Endothelial cell of umbilical vein (primary cell): ENCODE measurements at regions not wholly inside any gene's neighbourhood (a gene's known extent, or its start where the extent isn't known, plus 50 kb on each side); places are given as distances from the start of the nearest gene placed in this dataset.

ENCODE experiments used
- EZH2 ChIP-seq: IDR thresholded peaks from 2 replicates; pipeline ENCODE4 v1.6.1; 2012; ENCODE audit warnings: borderline replicate concordance, low read depth, mild to moderate bottlenecking, moderate library complexity, low read length, inconsistent platforms; ENCODE audit not compliant: severe bottlenecking
- FOS ChIP-seq: IDR thresholded peaks from 2 replicates; pipeline ENCODE4 v1.6.1; 2011; ENCODE audit warnings: mild to moderate bottlenecking, low read length, moderate library complexity, borderline replicate concordance; ENCODE audit not compliant: insufficient read depth
- GATA2 ChIP-seq: IDR thresholded peaks from 2 replicates; pipeline ENCODE4 v1.7.0; 2011; ENCODE audit warnings: low read depth, mild to moderate bottlenecking, moderate library complexity, mixed read lengths, low read length; ENCODE audit not compliant: insufficient read length, insufficient read depth
- JUN ChIP-seq: IDR thresholded peaks from 2 replicates; pipeline ENCODE4 v1.6.1; 2011; ENCODE audit warnings: borderline replicate concordance, low read depth; ENCODE audit not compliant: insufficient read length, insufficient read depth
- MYC ChIP-seq: IDR thresholded peaks from one replicate; pipeline ENCODE4 v1.6.1; 2011; ENCODE audit warnings: mild to moderate bottlenecking, low read depth, low read length
- POLR2A ChIP-seq: IDR thresholded peaks from 2 replicates; pipeline ENCODE4 v1.6.1; 2012; ENCODE audit warnings: low read depth, mild to moderate bottlenecking, control low read depth, low read length
- POLR2AphosphoS5 ChIP-seq: IDR thresholded peaks from 2 replicates; pipeline ENCODE4 v1.6.1; 2012; ENCODE audit warnings: low read depth, mild to moderate bottlenecking, control low read depth, low read length, moderate library complexity; ENCODE audit not compliant: insufficient read depth
- TF ChIP-seq, protein P1 (sequence below), 2 donors: IDR thresholded peaks; 1 replicate in 1 of 2; 2 replicates in 1 of 2; pipeline ENCODE4 v1.5.1; 2011; ENCODE audit warnings: low read length in 2 of 2, mild to moderate bottlenecking in 2 of 2, moderate library complexity in 2 of 2, control low read depth in 1 of 2, inconsistent platforms in 1 of 2, low read depth in 1 of 2; ENCODE audit not compliant: insufficient read depth in 1 of 2; ENCODE audit errors: extremely low read depth in 1 of 2
- TF ChIP-seq, protein P2 (sequence below): IDR thresholded peaks from 2 replicates; pipeline ENCODE4 v1.6.1; 2011; ENCODE audit not compliant: insufficient read depth, insufficient read length

DNA sequence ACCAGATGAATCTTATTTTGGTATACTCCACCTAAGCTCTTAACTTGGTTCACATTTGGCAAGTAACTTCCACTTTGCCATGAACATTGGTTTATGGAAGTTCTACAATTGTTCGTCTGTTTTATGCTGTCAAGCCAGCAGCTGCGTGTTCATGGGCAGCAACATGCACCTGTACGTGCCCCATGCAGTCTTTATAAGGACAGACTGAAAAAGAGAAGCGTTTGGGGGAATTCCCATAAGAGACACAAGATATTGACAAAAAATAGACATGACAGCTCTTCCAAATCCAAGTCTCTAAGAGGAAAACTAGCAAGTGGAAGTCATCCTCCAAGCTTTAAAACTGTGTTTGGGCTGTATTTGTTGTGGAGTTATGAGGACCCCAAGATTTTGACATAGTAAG, 151.6 kb downstream of the SLC16A9 start:
- no peak for TF ChIP-seq EZH2
- TF ChIP-seq MYC, result no peak
- TF ChIP-seq, protein P1, sequence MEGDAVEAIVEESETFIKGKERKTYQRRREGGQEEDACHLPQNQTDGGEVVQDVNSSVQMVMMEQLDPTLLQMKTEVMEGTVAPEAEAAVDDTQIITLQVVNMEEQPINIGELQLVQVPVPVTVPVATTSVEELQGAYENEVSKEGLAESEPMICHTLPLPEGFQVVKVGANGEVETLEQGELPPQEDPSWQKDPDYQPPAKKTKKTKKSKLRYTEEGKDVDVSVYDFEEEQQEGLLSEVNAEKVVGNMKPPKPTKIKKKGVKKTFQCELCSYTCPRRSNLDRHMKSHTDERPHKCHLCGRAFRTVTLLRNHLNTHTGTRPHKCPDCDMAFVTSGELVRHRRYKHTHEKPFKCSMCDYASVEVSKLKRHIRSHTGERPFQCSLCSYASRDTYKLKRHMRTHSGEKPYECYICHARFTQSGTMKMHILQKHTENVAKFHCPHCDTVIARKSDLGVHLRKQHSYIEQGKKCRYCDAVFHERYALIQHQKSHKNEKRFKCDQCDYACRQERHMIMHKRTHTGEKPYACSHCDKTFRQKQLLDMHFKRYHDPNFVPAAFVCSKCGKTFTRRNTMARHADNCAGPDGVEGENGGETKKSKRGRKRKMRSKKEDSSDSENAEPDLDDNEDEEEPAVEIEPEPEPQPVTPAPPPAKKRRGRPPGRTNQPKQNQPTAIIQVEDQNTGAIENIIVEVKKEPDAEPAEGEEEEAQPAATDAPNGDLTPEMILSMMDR (IDR thresholded peaks at IDR 0.05; ENCODE audit: extremely low read depth in 1 of 2, insufficient read depth in 1 of 2, low read depth in 1 of 2, low read length in 2 of 2), result no peak
- no peak for TF ChIP-seq POLR2A
- TF ChIP-seq POLR2AphosphoS5, result no peak
- no peak for TF ChIP-seq FOS
- TF ChIP-seq JUN, result no peak
- TF ChIP-seq, protein P2, sequence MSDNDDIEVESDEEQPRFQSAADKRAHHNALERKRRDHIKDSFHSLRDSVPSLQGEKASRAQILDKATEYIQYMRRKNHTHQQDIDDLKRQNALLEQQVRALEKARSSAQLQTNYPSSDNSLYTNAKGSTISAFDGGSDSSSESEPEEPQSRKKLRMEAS, result no peak
- no peak for TF ChIP-seq GATA2
